Natural killer cell treated with Interleukin-12 subunit alpha and Interleukin-12 subunit beta and Interleukin-15 and Interleukin-18, amount 100 ng/mL, for 72 hours (primary cell): ENCODE measurements at regions not wholly inside any gene's neighbourhood (a gene's known extent, or its start where the extent isn't known, plus 50 kb on each side); places are given as distances from the start of the nearest gene placed in this dataset.
"Not testable (repeated sequence)": the region's sequence is repeated elsewhere in the genome, so short reads cannot be mapped to it uniquely, and the experiment has no call there.

Experiments
- ATAC-seq, 2 donors: fragments of 150-1000 bp; cut with Tn5 transposase in 1 of 2; sonication (Bioruptor Pico), chemical (Tn5 transposase) in 1 of 2; 2 replicates each; pipeline ENCODE4 v1.10.0; 2021
- DNase-seq: peaks from one replicate; pipeline ENCODE4 v3.0.0; 2022; ENCODE audit warnings: low spot score
- H3K27ac Mint-ChIP-seq, 2 donors: 1 replicate in 1 of 2; 2 replicates in 1 of 2; pipeline ENCODE4 v1.8.0; 2022; ENCODE audit warnings: mixed read lengths in 2 of 2, mild to moderate bottlenecking in 1 of 2, moderate library complexity in 1 of 2
- H3K27me3 Mint-ChIP-seq, 2 donors: 1 replicate in 1 of 2; 2 replicates in 1 of 2; pipeline ENCODE4 v1.8.0; 2022; ENCODE audit warnings: mixed read lengths in 2 of 2
- H3K36me3 Mint-ChIP-seq: one replicate; pipeline ENCODE4 v1.8.0; 2022; ENCODE audit warnings: mixed read lengths
- H3K4me1 Mint-ChIP-seq, 2 donors: 1 replicate in 1 of 2; 2 replicates in 1 of 2; pipeline ENCODE4 v1.8.0; 2022; ENCODE audit warnings: low read depth in 2 of 2, mixed read lengths in 2 of 2, mild to moderate bottlenecking in 1 of 2
- H3K4me3 Mint-ChIP-seq: one replicate; pipeline ENCODE4 v1.8.0; 2022; ENCODE audit warnings: mixed read lengths
- H3K9me3 Mint-ChIP-seq: 2 replicates; pipeline ENCODE4 v1.8.0; 2022; ENCODE audit warnings: mixed read lengths

GRCh38 chr12:17302001-17302400 lies 696.0 kb upstream of the LMO3 start:
- Mint-ChIP-seq H3K27ac (no peak overlapping the region), H3K27me3 (no peaks in the 10 kb centered on the region), H3K9me3 (peaks cover 28% of the 10 kb centered on the region), H3K4me3 (no peak overlapping the region), H3K4me1 (no peaks in the 10 kb centered on the region), H3K36me3 (peaks cover 27% of the 10 kb centered on the region)
- ATAC-seq, result no peak
- no peak for DNase-seq

- Mint-ChIP-seq H3K9me3 (peaks cover 28% of the 10 kb centered on the region), H3K27ac (no peak overlapping the region), H3K4me3 (no peak overlapping the region), H3K4me1 (no peaks in the 10 kb centered on the region), H3K27me3 (no peaks in the 10 kb centered on the region), H3K36me3 (peaks cover 29% of the 10 kb centered on the region)
- ATAC-seq (no peak), DNase-seq (no peak)
Measured at GRCh38 chr12:17301544-17301943, 695.6 kb upstream of the LMO3 start.

- Mint-ChIP-seq H3K9me3 (peaks cover 14% of the 10 kb centered on the region), H3K27ac (no peak overlapping the region), H3K4me3 (no peak overlapping the region), H3K4me1 (no peaks in the 10 kb centered on the region), H3K27me3 (no peaks in the 10 kb centered on the region), H3K36me3 (peaks cover 17% of the 10 kb centered on the region)
- DNase-seq, result no peak
- ATAC-seq, result no peak
Measured at GRCh38 chr12:17296882-17297281, 690.9 kb upstream of the LMO3 start.

- H3K36me3 Mint-ChIP-seq, result peaks cover 16% of the 10 kb centered on the region
- H3K4me3 Mint-ChIP-seq, result no peak overlapping the region
- H3K9me3 Mint-ChIP-seq, result peaks cover 13% of the 10 kb centered on the region
- H3K27ac Mint-ChIP-seq, result no peak overlapping the region
- DNase-seq (no peak), ATAC-seq (no peak)
- H3K27me3 Mint-ChIP-seq, result no peaks in the 10 kb centered on the region
- H3K4me1 Mint-ChIP-seq, result no peaks in the 10 kb centered on the region
Measured at GRCh38 chr12:17286874-17287273, 680.9 kb upstream of the LMO3 start.

GRCh38 chr12:17284873-17285272 lies 678.9 kb upstream of the LMO3 start:
- DNase-seq, result no peak
- no peaks in the 10 kb centered on the region for H3K4me1 Mint-ChIP-seq
- no peak overlapping the region for H3K4me3 Mint-ChIP-seq
- no peak overlapping the region for H3K27ac Mint-ChIP-seq
- no peak for ATAC-seq
- peaks cover 16% of the 10 kb centered on the region for H3K36me3 Mint-ChIP-seq
- no peaks in the 10 kb centered on the region for H3K27me3 Mint-ChIP-seq
- H3K9me3 Mint-ChIP-seq, result peaks cover 13% of the 10 kb centered on the region

GRCh38 chr12:17283563-17283962 lies 677.6 kb upstream of the LMO3 start:
- H3K4me1 Mint-ChIP-seq, result no peaks in the 10 kb centered on the region
- H3K4me3 Mint-ChIP-seq, result no peak overlapping the region
- ATAC-seq (no peak), DNase-seq (no peak)
- no peaks in the 10 kb centered on the region for H3K27me3 Mint-ChIP-seq
- H3K36me3 Mint-ChIP-seq, result peaks cover 16% of the 10 kb centered on the region
- no peak overlapping the region for H3K27ac Mint-ChIP-seq
- H3K9me3 Mint-ChIP-seq, result peaks cover 10% of the 10 kb centered on the region

- DNase-seq, H3K27me3 Mint-ChIP-seq, H3K4me3 Mint-ChIP-seq, H3K4me1 Mint-ChIP-seq, H3K27ac Mint-ChIP-seq, ATAC-seq: not testable (repeated sequence)
- peaks cover 16% of the 10 kb centered on the region for H3K36me3 Mint-ChIP-seq
- H3K9me3 Mint-ChIP-seq, result peaks cover 10% of the 10 kb centered on the region
Measured at GRCh38 chr12:17282169-17282568, 676.2 kb upstream of the LMO3 start.

GRCh38 chr12:17278946-17279345 lies 673.0 kb upstream of the LMO3 start:
- Mint-ChIP-seq H3K4me1 (no peaks in the 10 kb centered on the region), H3K27me3 (no peaks in the 10 kb centered on the region), H3K9me3 (peaks cover 15% of the 10 kb centered on the region), H3K36me3 (peaks cover 15% of the 10 kb centered on the region), H3K4me3 (no peak overlapping the region), H3K27ac (no peak overlapping the region)
- DNase-seq (no peak), ATAC-seq (no peak)

GRCh38 chr12:17276196-17276595 lies 670.2 kb upstream of the LMO3 start:
- Mint-ChIP-seq H3K36me3 (peaks cover 4% of the 10 kb centered on the region), H3K9me3 (peaks cover 18% of the 10 kb centered on the region), H3K27ac (no peak overlapping the region), H3K4me1 (no peaks in the 10 kb centered on the region), H3K4me3 (no peak overlapping the region), H3K27me3 (no peaks in the 10 kb centered on the region)
- DNase-seq (no peak), ATAC-seq (no peak)

- no peaks in the 10 kb centered on the region for H3K27me3 Mint-ChIP-seq
- no peak overlapping the region for H3K4me3 Mint-ChIP-seq
- DNase-seq (no peak), ATAC-seq (no peak)
- no peaks in the 10 kb centered on the region for H3K36me3 Mint-ChIP-seq
- H3K27ac Mint-ChIP-seq, result no peak overlapping the region
- H3K4me1 Mint-ChIP-seq, result no peaks in the 10 kb centered on the region
- peaks cover 4% of the 10 kb centered on the region for H3K9me3 Mint-ChIP-seq
Measured at GRCh38 chr12:17266856-17267255, 660.9 kb upstream of the LMO3 start.

GRCh38 chr12:17264603-17265002 lies 658.6 kb upstream of the LMO3 start:
- Mint-ChIP-seq H3K4me1 (no peaks in the 10 kb centered on the region), H3K27me3 (no peaks in the 10 kb centered on the region), H3K27ac (no peak overlapping the region), H3K36me3 (no peaks in the 10 kb centered on the region), H3K4me3 (no peak overlapping the region), H3K9me3 (peaks cover 4% of the 10 kb centered on the region)
- no peak for DNase-seq
- no peak for ATAC-seq

- Mint-ChIP-seq H3K27ac (no peak overlapping the region), H3K4me3 (no peak overlapping the region), H3K27me3 (no peaks in the 10 kb centered on the region), H3K9me3 (peaks cover 29% of the 10 kb centered on the region), H3K4me1 (no peaks in the 10 kb centered on the region), H3K36me3 (peaks cover 7% of the 10 kb centered on the region)
- no peak for DNase-seq
- no peak for ATAC-seq
Measured at GRCh38 chr12:17239874-17240273, 633.9 kb upstream of the LMO3 start.

- DNase-seq (no peak), ATAC-seq (no peak)
- Mint-ChIP-seq H3K27ac (no peak overlapping the region), H3K27me3 (no peaks in the 10 kb centered on the region), H3K4me1 (no peaks in the 10 kb centered on the region), H3K9me3 (peaks cover 23% of the 10 kb centered on the region), H3K4me3 (no peak overlapping the region), H3K36me3 (peaks cover 7% of the 10 kb centered on the region)
Measured at GRCh38 chr12:17235996-17236395, 630.0 kb upstream of the LMO3 start.

- DNase-seq (no peak), ATAC-seq (no peak)
- H3K4me1 Mint-ChIP-seq, result no peaks in the 10 kb centered on the region
- H3K4me3 Mint-ChIP-seq, result no peak overlapping the region
- no peak overlapping the region for H3K27ac Mint-ChIP-seq
- H3K9me3 Mint-ChIP-seq, result peaks cover 3% of the 10 kb centered on the region
- no peaks in the 10 kb centered on the region for H3K36me3 Mint-ChIP-seq
- no peaks in the 10 kb centered on the region for H3K27me3 Mint-ChIP-seq
Measured at GRCh38 chr12:17215759-17216570, 610.0 kb upstream of the LMO3 start.

- no peak for ATAC-seq
- H3K27ac Mint-ChIP-seq, result no peak overlapping the region
- peaks cover 7% of the 10 kb centered on the region for H3K9me3 Mint-ChIP-seq
- H3K27me3 Mint-ChIP-seq, result no peaks in the 10 kb centered on the region
- H3K36me3 Mint-ChIP-seq, result no peaks in the 10 kb centered on the region
- H3K4me3 Mint-ChIP-seq, result no peak overlapping the region
- no peaks in the 10 kb centered on the region for H3K4me1 Mint-ChIP-seq
- DNase-seq, result no peak
Measured at GRCh38 chr12:17214929-17215328, 609.0 kb upstream of the LMO3 start.
